Osteoblast (primary cell): ENCODE measurements at regions not wholly inside any gene's neighbourhood (a gene's known extent, or its start where the extent isn't known, plus 50 kb on each side); places are given as distances from the start of the nearest gene placed in this dataset.

Source experiments
- DNase-seq: peaks from one replicate; pipeline ENCODE4 v3.0.0; 2011; ENCODE audit warnings: low spot score, mixed read lengths; ENCODE audit not compliant: insufficient read length; ENCODE audit errors: missing footprints
- H2AFZ ChIP-seq: 2 replicates; pipeline ENCODE4 v1.6.0; 2011; ENCODE audit warnings: mild to moderate bottlenecking, low read length
- H3K27ac ChIP-seq: 2 replicates; pipeline ENCODE4 v1.5.1; 2011; ENCODE audit warnings: mild to moderate bottlenecking, low read depth, low read length, moderate library complexity
- H3K27me3 ChIP-seq: 2 replicates; pipeline ENCODE4 v1.6.0; 2012; ENCODE audit warnings: mild to moderate bottlenecking, control low read depth, inconsistent platforms, low read length, moderate library complexity; ENCODE audit not compliant: insufficient read depth
- H3K36me3 ChIP-seq: 2 replicates; pipeline ENCODE4 v1.5.1; 2011; ENCODE audit warnings: mild to moderate bottlenecking, low read length, control low read depth, moderate library complexity; ENCODE audit not compliant: insufficient read depth
- H3K4me1 ChIP-seq: 2 replicates; pipeline ENCODE4 v1.5.1; 2011; ENCODE audit warnings: mild to moderate bottlenecking, low read length, control low read depth, moderate library complexity; ENCODE audit not compliant: insufficient read depth
- H3K4me2 ChIP-seq: 2 replicates; pipeline ENCODE4 v1.6.0; 2011; ENCODE audit warnings: mild to moderate bottlenecking, low read length; ENCODE audit not compliant: insufficient read depth
- H3K4me3 ChIP-seq: fragments of 200-600 bp; sonication (generic); 3 replicates; pipeline ENCODE4 v1.5.1; 2012; ENCODE audit warnings: mild to moderate bottlenecking, low read length, inconsistent platforms; ENCODE audit not compliant: insufficient read depth
- H3K79me2 ChIP-seq: 2 replicates; pipeline ENCODE4 v1.6.0; 2012; ENCODE audit warnings: mild to moderate bottlenecking, low read length, control low read depth, inconsistent platforms; ENCODE audit not compliant: insufficient read depth
- H3K9me3 ChIP-seq: 2 replicates; pipeline ENCODE4 v1.5.1; 2011; ENCODE audit warnings: low read depth, low read length, control low read depth
- H4K20me1 ChIP-seq: 2 replicates; pipeline ENCODE4 v1.6.0; 2012; ENCODE audit warnings: mild to moderate bottlenecking, low read length, control low read depth; ENCODE audit not compliant: insufficient read depth
- CTCF ChIP-seq: IDR thresholded peaks from 2 replicates; pipeline ENCODE4 v1.5.1; 2011; ENCODE audit warnings: mild to moderate bottlenecking, low read depth, low read length, moderate library complexity; ENCODE audit errors: extremely low read depth

DNA sequence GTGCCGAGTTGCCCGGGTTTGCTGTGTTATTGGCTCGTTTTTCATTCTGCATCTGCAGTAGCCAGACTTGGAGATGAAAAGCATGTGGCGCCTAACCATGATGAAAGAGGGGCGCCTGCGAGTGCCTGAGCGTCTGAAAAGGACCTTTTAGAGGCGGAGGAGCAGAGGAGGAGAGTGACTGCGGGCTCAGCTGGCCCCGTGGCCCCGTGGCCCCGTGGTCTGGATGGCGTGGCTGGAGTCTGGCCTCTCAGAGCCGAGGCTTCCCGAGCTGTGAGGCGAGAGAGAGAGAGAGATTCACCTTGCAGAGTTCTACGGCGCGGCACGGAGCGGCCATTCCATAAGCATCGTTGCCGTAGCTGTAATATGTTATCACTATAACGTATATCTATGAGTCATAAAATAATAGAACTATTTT lies 55.3 kb upstream of the RNU6ATAC start:
- Histone ChIP-seq H3K4me3 (no peak overlapping the region), H3K27ac (no peak overlapping the region), H3K4me2 (no peak overlapping the region), H3K4me1 (no peaks in the 10 kb centered on the region), H4K20me1 (no peaks in the 10 kb centered on the region), H3K27me3 (no peaks in the 10 kb centered on the region), H2AFZ (no peak overlapping the region), H3K9me3 (no peaks in the 10 kb centered on the region), H3K79me2 (no peaks in the 10 kb centered on the region), H3K36me3 (no peaks in the 10 kb centered on the region)
- TF ChIP-seq CTCF, result no peak
- DNase-seq, result peak; percentile 25

- H3K36me3 ChIP-seq, result no peaks in the 10 kb centered on the region
- no peak overlapping the region for H3K27ac ChIP-seq
- H4K20me1 ChIP-seq, result no peaks in the 10 kb centered on the region
- H3K79me2 ChIP-seq, result no peaks in the 10 kb centered on the region
- no peak overlapping the region for H3K4me3 ChIP-seq
- no peak for TF ChIP-seq CTCF
- DNase-seq, result no peak
- no peaks in the 10 kb centered on the region for H3K9me3 ChIP-seq
- H2AFZ ChIP-seq, result no peak overlapping the region
- no peaks in the 10 kb centered on the region for H3K27me3 ChIP-seq
- H3K4me2 ChIP-seq, result no peak overlapping the region
- no peaks in the 10 kb centered on the region for H3K4me1 ChIP-seq
Measured at GRCh38 chr9:134220311-134220710, 55.9 kb upstream of the RNU6ATAC start.

DNA sequence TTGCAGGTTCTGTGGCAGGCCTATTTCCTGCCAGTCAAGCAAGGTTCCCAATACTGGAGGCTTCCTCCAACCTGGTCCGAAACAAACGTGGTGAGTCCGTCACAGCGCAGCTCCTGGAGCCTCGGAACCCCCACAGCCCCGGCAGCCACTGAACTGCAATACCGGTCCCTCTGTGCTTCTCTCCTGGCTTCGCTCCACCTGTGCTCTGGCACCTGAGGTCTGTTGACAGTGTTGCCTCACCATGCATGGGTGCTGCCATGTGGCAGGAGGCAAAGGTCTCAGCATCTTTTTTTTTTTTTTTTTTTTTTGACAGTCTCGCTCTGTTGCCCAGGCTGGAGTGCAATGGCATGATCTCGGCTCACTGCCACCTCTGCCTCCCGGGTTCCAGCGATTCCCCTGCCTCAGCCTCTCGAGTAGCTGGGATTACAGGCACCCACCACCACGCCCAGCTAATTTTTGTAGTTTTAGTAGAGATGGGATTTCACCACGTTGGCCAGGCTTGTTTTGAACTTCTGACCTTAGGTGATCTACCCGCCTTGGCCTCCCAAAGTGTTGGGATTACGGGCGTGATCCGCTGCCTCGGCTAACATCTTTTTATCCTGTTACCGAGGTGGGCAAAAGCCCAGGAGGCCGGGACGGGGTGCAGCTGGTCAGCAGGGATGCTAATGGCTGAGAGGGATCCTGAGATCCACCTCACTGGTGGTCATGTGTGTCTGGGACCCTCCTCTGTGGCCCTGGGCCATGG lies 57.1 kb upstream of the RNU6ATAC start:
- H3K27me3 ChIP-seq, result peaks cover 1% of the 10 kb centered on the region
- no peaks in the 10 kb centered on the region for H3K79me2 ChIP-seq
- no peak for TF ChIP-seq CTCF
- H3K36me3 ChIP-seq, result no peaks in the 10 kb centered on the region
- no peak overlapping the region for H3K4me2 ChIP-seq
- H3K27ac ChIP-seq, result no peak overlapping the region
- H3K4me1 ChIP-seq, result peaks cover 1% of the 10 kb centered on the region
- H2AFZ ChIP-seq, result no peak overlapping the region
- no peak overlapping the region for H3K4me3 ChIP-seq
- no peaks in the 10 kb centered on the region for H3K9me3 ChIP-seq
- peak; percentile 9 for DNase-seq
- H4K20me1 ChIP-seq, result no peaks in the 10 kb centered on the region

DNA sequence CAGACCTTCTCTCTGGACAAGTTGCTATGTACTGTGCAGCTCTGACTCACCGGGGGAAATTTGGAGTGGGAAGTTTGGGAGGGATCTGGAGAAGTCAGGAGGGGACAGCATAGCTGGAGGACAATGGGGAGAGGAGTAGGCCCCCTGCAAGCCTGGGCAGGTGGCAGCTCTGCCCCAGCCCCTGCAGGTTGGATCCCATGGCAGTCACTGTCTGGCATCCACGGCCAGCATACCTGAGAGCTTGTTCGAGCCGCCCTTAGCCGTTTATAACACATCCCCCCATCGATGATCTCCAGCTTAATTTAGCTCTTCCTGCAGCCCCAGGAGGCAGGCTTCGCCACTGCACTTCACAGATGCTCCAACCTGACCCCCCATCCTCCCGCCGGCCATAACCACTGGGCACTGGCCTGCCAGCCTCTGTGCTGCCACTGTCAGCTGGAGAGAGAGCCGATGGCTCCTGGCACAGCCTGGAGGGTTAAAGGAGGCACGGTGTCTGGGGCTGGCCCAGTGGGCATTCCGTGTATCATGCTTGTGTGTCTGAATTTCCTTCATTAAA lies 57.7 kb upstream of the RNU6ATAC start:
- Histone ChIP-seq H3K79me2 (no peaks in the 10 kb centered on the region), H2AFZ (no peak overlapping the region), H3K4me1 (peaks cover 4% of the 10 kb centered on the region), H3K9me3 (no peaks in the 10 kb centered on the region), H4K20me1 (no peaks in the 10 kb centered on the region), H3K4me2 (no peak overlapping the region), H3K36me3 (no peaks in the 10 kb centered on the region), H3K27me3 (peaks cover 6% of the 10 kb centered on the region), H3K27ac (no peak overlapping the region), H3K4me3 (no peak overlapping the region)
- no peak for TF ChIP-seq CTCF
- DNase-seq, result peak; percentile 76
